ENCODE measurements at regions not wholly inside any gene's neighbourhood (a gene's known extent, or its start where the extent isn't known, plus 50 kb on each side); places are given as distances from the start of the nearest gene placed in this dataset.

- no peak for TF ChIP-seq CTCF (IDR thresholded peaks at IDR 0.05; ENCODE audit: borderline replicate concordance, control extremely low read depth, extremely low read depth, insufficient read depth, missing control alignments)
- in situ Hi-C loops (cut with MboI; ENCODE audit: low sequenced_read_pairs, unreplicated experiment) = no loop called here
- DNase-seq (ENCODE audit: low spot score) = no peak
These were observed 51.1 kb upstream of the FRMD6 start for GRCh38 chr14:51600658-51601057.

Measured in GM13976 (cell line).